Astrocyte (in vitro differentiated cells and primary cell): ENCODE measurements at regions not wholly inside any gene's neighbourhood (a gene's known extent, or its start where the extent isn't known, plus 50 kb on each side); places are given as distances from the start of the nearest gene placed in this dataset.

Experiments used
- EZH2 ChIP-seq: IDR thresholded peaks from 2 replicates; pipeline ENCODE4 v1.6.1; 2012; ENCODE audit warnings: mild to moderate bottlenecking, low read length, inconsistent platforms; ENCODE audit not compliant: insufficient read depth
- TF ChIP-seq, protein P1 (sequence below): IDR thresholded peaks from 2 replicates; pipeline ENCODE4 v1.5.1; 2011; ENCODE audit warnings: low read depth, mild to moderate bottlenecking, inconsistent platforms, low read length, moderate library complexity; ENCODE audit not compliant: insufficient read depth

DNA sequence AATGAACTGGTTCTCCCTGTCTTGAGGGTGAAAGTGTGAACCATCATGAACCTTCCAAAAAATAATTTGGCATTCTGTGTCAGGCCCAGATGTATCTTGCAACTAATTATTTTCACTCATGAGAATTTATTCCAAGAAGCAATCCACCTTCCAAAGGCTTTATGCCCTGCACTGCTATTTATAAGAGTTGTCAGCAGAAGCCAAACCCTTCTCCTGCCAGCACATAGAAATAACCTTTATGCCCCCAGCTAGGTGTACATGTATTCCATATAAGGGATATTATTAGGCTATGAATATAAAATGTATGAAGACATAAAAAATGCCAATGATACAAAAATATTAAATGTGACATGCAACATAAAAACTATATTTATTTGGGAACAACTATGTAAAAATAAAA is 69.0 kb upstream of the GDF10 start:
- TF ChIP-seq, protein P1, sequence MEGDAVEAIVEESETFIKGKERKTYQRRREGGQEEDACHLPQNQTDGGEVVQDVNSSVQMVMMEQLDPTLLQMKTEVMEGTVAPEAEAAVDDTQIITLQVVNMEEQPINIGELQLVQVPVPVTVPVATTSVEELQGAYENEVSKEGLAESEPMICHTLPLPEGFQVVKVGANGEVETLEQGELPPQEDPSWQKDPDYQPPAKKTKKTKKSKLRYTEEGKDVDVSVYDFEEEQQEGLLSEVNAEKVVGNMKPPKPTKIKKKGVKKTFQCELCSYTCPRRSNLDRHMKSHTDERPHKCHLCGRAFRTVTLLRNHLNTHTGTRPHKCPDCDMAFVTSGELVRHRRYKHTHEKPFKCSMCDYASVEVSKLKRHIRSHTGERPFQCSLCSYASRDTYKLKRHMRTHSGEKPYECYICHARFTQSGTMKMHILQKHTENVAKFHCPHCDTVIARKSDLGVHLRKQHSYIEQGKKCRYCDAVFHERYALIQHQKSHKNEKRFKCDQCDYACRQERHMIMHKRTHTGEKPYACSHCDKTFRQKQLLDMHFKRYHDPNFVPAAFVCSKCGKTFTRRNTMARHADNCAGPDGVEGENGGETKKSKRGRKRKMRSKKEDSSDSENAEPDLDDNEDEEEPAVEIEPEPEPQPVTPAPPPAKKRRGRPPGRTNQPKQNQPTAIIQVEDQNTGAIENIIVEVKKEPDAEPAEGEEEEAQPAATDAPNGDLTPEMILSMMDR, result no peak
- TF ChIP-seq EZH2, result no peak
